B cell (primary cell): ENCODE measurements at regions not wholly inside any gene's neighbourhood (a gene's known extent, or its start where the extent isn't known, plus 50 kb on each side); places are given as distances from the start of the nearest gene placed in this dataset.

Experiments used
- ATAC-seq: fragments of 200-7000 bp; cut with Tn5 transposase; one replicate; pipeline ENCODE4 v1.10.0; 2021; ENCODE audit warnings: low read depth, mild to moderate bottlenecking, moderate number of reproducible peaks, moderate library complexity
- CTCF ChIA-PET: fragments of 350-600 bp; sonication (Branson Sonifier 250); formaldehyde crosslinking; loops from one replicate; lab custom pipeline; 2021; ENCODE audit warnings: antibody characterized with exemption, inconsistent platforms; lab: Charles Lee
- POLR2A ChIA-PET: fragments of 350-600 bp; sonication (Branson Sonifier 250); formaldehyde crosslinking; loops from one replicate; lab custom pipeline; 2021; ENCODE audit warnings: antibody characterized with exemption; lab: Charles Lee
- DNase-seq: peaks from one replicate; pipeline ENCODE4 v3.0.0; 2013
- H2AFZ ChIP-seq: 2 replicates; pipeline ENCODE4 v1.6.1; 2012; ENCODE audit warnings: mild to moderate bottlenecking, low read depth, low read length; ENCODE audit not compliant: insufficient read depth, poor library complexity, severe bottlenecking
- H3K27ac ChIP-seq, 2 donors: 1 replicate in 1 of 2; 2 replicates in 1 of 2; pipeline ENCODE4 v1.5.1; 2012 to 2013; ENCODE audit warnings: low read length in 2 of 2, mild to moderate bottlenecking in 2 of 2, moderate library complexity in 1 of 2
- H3K27me3 ChIP-seq, 4 experiments: fragments of 200-600 bp in 1 of 4; sonication (generic) in 1 of 4; replicated peaks in 1 of 4; 1 replicate in 2 of 4; 2 replicates in 2 of 4; pipeline versions ENCODE4 v1.6.1 to v1.7.0; 2013 to 2016; ENCODE audit warnings: low read length in 3 of 4, mild to moderate bottlenecking in 2 of 4, mixed read lengths in 1 of 4, moderate library complexity in 1 of 4; ENCODE audit not compliant: insufficient read depth in 4 of 4, control insufficient read depth in 3 of 4; ENCODE audit errors: control extremely low read depth in 1 of 4
- H3K36me3 ChIP-seq, 2 experiments: replicated peaks in 1 of 2; 1 replicate in 1 of 2; 2 replicates in 1 of 2; pipeline versions ENCODE4 v1.6.1 to v1.7.1; 2013; ENCODE audit warnings: low read length in 1 of 2; ENCODE audit not compliant: insufficient read depth in 2 of 2, control insufficient read depth in 1 of 2; ENCODE audit errors: control extremely low read depth in 1 of 2, extremely low read depth in 1 of 2
- H3K4me1 ChIP-seq, 2 donors: fragments of 200-600 bp in 1 of 2; sonication (generic) in 1 of 2; 1 replicate in 1 of 2; 2 replicates in 1 of 2; pipeline versions ENCODE4 v1.5.1 to v1.6.1; 2013 to 2017; ENCODE audit warnings: low read length in 2 of 2; ENCODE audit not compliant: control insufficient read depth in 2 of 2, insufficient read depth in 2 of 2
- H3K4me2 ChIP-seq: replicated peaks from 2 replicates; pipeline ENCODE3; 2012; ENCODE audit warnings: mild to moderate bottlenecking, low read depth, low read length; ENCODE audit not compliant: poor library complexity, severe bottlenecking
- H3K4me3 ChIP-seq, 5 experiments: fragments of 200-600 bp in 1 of 5; sonication (generic) in 1 of 5; 1 replicate in 3 of 5; 2 replicates in 2 of 5; pipeline versions ENCODE4 v1.5.1 to v1.7.0; 2011 to 2016; ENCODE audit warnings: low read length in 4 of 5, mild to moderate bottlenecking in 4 of 5, low read depth in 2 of 5, control low read depth in 1 of 5, moderate library complexity in 1 of 5; ENCODE audit not compliant: insufficient read depth in 1 of 5; ENCODE audit errors: control extremely low read depth in 1 of 5, extremely low read depth in 1 of 5
- H3K79me2 ChIP-seq: fragments of 200-600 bp; sonication (generic); one replicate; pipeline ENCODE4 v1.6.0; 2016; ENCODE audit warnings: low read length; ENCODE audit not compliant: control insufficient read depth, insufficient read depth
- H3K9ac ChIP-seq: fragments of 200-600 bp; sonication (generic); 2 replicates; pipeline ENCODE4 v1.6.1; 2017; ENCODE audit warnings: mild to moderate bottlenecking, low read length, moderate library complexity
- H3K9me3 ChIP-seq, 3 donors: one replicate each; pipeline versions ENCODE4 v1.6.1 to v1.7.1; 2013; ENCODE audit warnings: low read length in 2 of 3; ENCODE audit not compliant: control insufficient read depth in 2 of 3, insufficient read depth in 1 of 3; ENCODE audit errors: control extremely low read depth in 1 of 3
- H4K20me1 ChIP-seq: 2 replicates; pipeline ENCODE4 v1.6.0; 2012; ENCODE audit warnings: mild to moderate bottlenecking, low read length; ENCODE audit not compliant: insufficient read depth, control insufficient read depth, poor library complexity, severe bottlenecking
- H3K27ac Mint-ChIP-seq: one replicate; pipeline ENCODE4 v1.8.0; 2021; ENCODE audit warnings: mixed read lengths
- H3K27me3 Mint-ChIP-seq: one replicate; pipeline ENCODE4 v1.8.0; 2021; ENCODE audit warnings: mixed read lengths
- H3K4me1 Mint-ChIP-seq: one replicate; pipeline ENCODE4 v1.8.0; 2021; ENCODE audit warnings: mixed read lengths
- H3K4me3 Mint-ChIP-seq: one replicate; pipeline ENCODE4 v1.8.0; 2021; ENCODE audit warnings: mixed read lengths
- H3K9me3 Mint-ChIP-seq: one replicate; pipeline ENCODE4 v1.8.0; 2022; ENCODE audit warnings: mixed read lengths; ENCODE audit not compliant: insufficient read depth
- EZH2 ChIP-seq: IDR thresholded peaks from 2 replicates; pipeline ENCODE4 v1.6.1; 2012; ENCODE audit warnings: borderline replicate concordance, low read depth, mild to moderate bottlenecking, moderate library complexity, low read length; ENCODE audit not compliant: insufficient read depth, poor library complexity, severe bottlenecking
- WGBS: methylation state at CpG from one replicate; pipeline ENCODE4 v1.1.5; 2013; ENCODE audit warnings: missing lambda C conversion rate; ENCODE audit not compliant: insufficient coverage; 5-methylcytosine and 5-hydroxymethylcytosine counted together
- intact Hi-C: fragments of 100-400 bp; cut with micrococcal nuclease; formaldehyde crosslinking; loops from one replicate; pipeline ENCODE4 v1.10.0; 2022
- TF ChIP-seq, protein P1 (sequence below): fragments of 200-600 bp; IDR thresholded peaks from one replicate; pipeline ENCODE4 v1.8.0; 2022; ENCODE audit warnings: antibody characterized with exemption, mild to moderate bottlenecking

DNA sequence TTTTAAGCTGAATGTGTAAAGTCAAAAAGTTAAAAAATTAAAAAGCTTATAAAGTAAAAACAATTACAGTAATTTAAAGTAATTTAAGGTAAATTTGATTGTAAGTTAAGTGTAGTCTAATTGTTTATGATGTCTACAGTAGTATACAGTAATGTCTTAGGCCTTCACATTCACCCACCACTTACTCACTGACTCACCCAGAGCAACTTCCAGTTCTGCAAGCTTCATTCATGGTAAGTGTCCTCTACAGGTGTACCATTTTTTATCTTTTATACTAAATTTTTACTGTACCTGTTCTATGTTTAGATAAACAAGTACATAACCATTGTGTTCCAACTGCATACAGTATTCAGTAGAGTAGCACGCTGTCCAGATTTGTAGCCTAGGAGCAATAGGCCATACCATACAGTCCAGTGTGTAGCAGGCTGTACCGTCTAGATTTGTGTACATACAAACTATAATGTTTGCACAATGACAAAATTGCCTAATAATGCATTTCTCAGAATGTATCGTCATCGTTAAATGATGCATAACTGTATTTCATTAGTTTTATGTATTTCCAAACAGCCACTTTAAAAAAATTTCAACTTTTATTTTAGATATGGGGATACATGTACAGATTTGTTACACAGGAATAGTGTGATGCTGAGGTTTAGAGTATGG lies 319.3 kb downstream of the DYSF start:
- no peaks in the 10 kb centered on the region for H3K4me1 Mint-ChIP-seq
- POLR2A ChIA-PET: no interaction called here
- CTCF ChIA-PET: no interaction called here

DNA sequence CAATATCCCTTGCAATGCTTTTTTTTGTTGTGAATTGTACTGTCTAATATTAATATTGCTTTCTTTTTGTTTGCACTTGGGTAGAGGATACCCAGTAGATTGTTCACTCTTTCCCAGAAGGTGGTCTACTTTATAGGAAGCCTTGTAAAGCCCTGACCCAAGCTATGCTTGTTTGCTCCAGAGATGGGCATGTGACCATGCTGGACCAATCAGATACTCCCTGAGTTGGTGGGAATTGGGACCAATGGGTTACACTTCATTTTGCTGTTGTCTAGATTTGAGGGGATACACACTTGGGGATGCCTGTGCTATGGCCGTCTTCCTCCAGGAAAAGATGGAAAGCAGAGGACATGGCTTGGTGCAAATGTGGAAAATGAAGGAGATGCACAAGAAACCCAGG lies 314.3 kb downstream of the DYSF start:
- Histone ChIP-seq H4K20me1 (no peaks in the 10 kb centered on the region), H2AFZ (no peak overlapping the region), H3K36me3 (no peaks in the 10 kb centered on the region), H3K9ac (no peak overlapping the region), H3K79me2 (no peaks in the 10 kb centered on the region), H3K27ac (no peak overlapping the region), H3K4me3 (no peak overlapping the region), H3K27me3 (no peaks in the 10 kb centered on the region), H3K4me1 (no peaks in the 10 kb centered on the region), H3K9me3 (peaks cover 1 to 3% (median 3%) of the 10 kb centered on the region in 3 donors), H3K4me2 (no peak overlapping the region)
- CTCF ChIA-PET: no interaction called here
- Mint-ChIP-seq H3K4me1 (no peaks in the 10 kb centered on the region), H3K4me3 (no peak overlapping the region), H3K9me3 (no peaks in the 10 kb centered on the region), H3K27me3 (peaks cover 5% of the 10 kb centered on the region), H3K27ac (no peak overlapping the region)
- no peak for TF ChIP-seq EZH2
- TF ChIP-seq, protein P1, sequence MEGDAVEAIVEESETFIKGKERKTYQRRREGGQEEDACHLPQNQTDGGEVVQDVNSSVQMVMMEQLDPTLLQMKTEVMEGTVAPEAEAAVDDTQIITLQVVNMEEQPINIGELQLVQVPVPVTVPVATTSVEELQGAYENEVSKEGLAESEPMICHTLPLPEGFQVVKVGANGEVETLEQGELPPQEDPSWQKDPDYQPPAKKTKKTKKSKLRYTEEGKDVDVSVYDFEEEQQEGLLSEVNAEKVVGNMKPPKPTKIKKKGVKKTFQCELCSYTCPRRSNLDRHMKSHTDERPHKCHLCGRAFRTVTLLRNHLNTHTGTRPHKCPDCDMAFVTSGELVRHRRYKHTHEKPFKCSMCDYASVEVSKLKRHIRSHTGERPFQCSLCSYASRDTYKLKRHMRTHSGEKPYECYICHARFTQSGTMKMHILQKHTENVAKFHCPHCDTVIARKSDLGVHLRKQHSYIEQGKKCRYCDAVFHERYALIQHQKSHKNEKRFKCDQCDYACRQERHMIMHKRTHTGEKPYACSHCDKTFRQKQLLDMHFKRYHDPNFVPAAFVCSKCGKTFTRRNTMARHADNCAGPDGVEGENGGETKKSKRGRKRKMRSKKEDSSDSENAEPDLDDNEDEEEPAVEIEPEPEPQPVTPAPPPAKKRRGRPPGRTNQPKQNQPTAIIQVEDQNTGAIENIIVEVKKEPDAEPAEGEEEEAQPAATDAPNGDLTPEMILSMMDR: no peak
- DNase-seq: no peak
- ATAC-seq: no peak
- intact Hi-C loops: no loop called here
- 100% methylated on average over 1 of the region's 1 CpG for WGBS
- POLR2A ChIA-PET: no interaction called here

More for the DNA sequence above, 319.3 kb downstream of the DYSF start:
- Mint-ChIP-seq H3K4me3 (no peak overlapping the region), H3K27ac (no peak overlapping the region), H3K27me3 (no peaks in the 10 kb centered on the region), H3K9me3 (no peaks in the 10 kb centered on the region)
- Histone ChIP-seq H3K9ac (no peak overlapping the region), H3K27ac (no peak overlapping the region), H3K27me3 (no peaks in the 10 kb centered on the region), H4K20me1 (no peaks in the 10 kb centered on the region), H3K4me3 (no peak overlapping the region), H3K4me1 (no peaks in the 10 kb centered on the region), H3K9me3 (peaks cover 1 to 3% (median 3%) of the 10 kb centered on the region in 3 donors), H3K36me3 (no peaks in the 10 kb centered on the region), H3K4me2 (no peak overlapping the region), H2AFZ (no peak overlapping the region), H3K79me2 (no peaks in the 10 kb centered on the region)
- no peak for DNase-seq
- intact Hi-C loops: no loop called here
- WGBS: 100% methylated on average over 1 of the region's 4 CpGs
- TF ChIP-seq, protein P1: no peak
- TF ChIP-seq EZH2: no peak
- ATAC-seq: no peak
